ENCODE measurements at regions not wholly inside any gene's neighbourhood (a gene's known extent, or its start where the extent isn't known, plus 50 kb on each side); places are given as distances from the start of the nearest gene placed in this dataset.

- no peak for DNase-seq
Observed at GRCh38 chr9:18410983-18411382, 63.0 kb upstream of the ADAMTSL1 start.

GRCh38 chr9:18421391-18421790 is 52.6 kb upstream of the ADAMTSL1 start:
- no peak for DNase-seq

GRCh38 chr9:18422296-18423036 is 51.5 kb upstream of the ADAMTSL1 start:
- DNase-seq: no peak

DNA sequence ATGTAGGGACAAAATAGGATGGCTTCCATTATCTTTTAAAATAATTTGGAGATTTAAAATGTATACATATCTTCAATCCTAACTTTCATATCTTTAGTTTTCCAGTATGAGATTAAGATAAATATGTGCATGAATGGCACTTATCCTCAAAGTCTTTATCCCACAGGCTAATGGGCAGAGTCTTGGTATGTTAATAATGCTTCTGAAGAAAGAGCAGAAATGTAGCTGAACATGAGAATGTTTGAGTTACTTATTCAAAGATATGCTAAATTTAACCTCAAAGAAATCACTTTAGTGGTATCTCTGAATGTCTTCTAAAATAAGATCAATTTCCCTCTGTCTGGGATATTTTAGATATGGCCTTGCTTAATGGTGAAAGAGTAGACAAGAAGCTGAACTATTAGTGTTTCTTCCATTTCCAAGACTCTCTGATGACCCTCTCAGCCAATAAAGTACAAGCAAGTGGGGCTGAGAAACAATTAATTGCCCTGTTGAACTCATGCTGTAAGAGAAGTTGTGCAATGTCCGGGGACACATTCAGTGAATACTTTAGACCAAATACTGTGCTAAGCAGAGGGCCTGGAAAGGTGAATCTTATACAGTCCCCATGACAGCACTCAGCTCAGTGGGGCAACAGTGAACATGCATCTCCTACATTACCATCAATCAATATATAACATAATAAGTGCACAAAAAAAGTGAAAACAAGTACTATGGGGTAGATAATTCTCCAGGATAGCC is 50.0 kb upstream of the ADAMTSL1 start:
- no peak for DNase-seq
